ENCODE measurements at regions not wholly inside any gene's neighbourhood (a gene's known extent, or its start where the extent isn't known, plus 50 kb on each side); places are given as distances from the start of the nearest gene placed in this dataset.

GRCh38 chr2:236844711-236845110, 241.0 kb upstream of the COPS8 start:
- Histone ChIP-seq H3K36me3 (ENCODE audit: control insufficient read depth in 4 of 4, insufficient read depth in 4 of 4, low read length in 4 of 4) (no peaks in the 10 kb centered on the region), H3K9me3 (ENCODE audit: control insufficient read depth in 4 of 4, insufficient read depth in 3 of 4, low read length in 3 of 4) (peaks cover 0 to 3% (median 0%) of the 10 kb centered on the region in 4 donors), H3K27ac (ENCODE audit: low read depth in 1 of 2, low read length in 1 of 2) (no peak overlapping the region), H3K9ac (ENCODE audit: insufficient read depth in 1 of 2, low read length in 2 of 2) (no peak overlapping the region), H3K4me3 (no peak overlapping the region), H3K4me1 (ENCODE audit: control insufficient read depth in 5 of 5, insufficient read depth in 5 of 5, low read length in 5 of 5) (no peaks in the 10 kb centered on the region), H3K27me3 (ENCODE audit: control insufficient read depth in 3 of 3, insufficient read depth in 3 of 3, low read length in 2 of 3) (no peaks in the 10 kb centered on the region)
- 89 to 90% methylated on average over 3 of the region's 3 CpGs for WGBS, 2 donors
- ATAC-seq (ENCODE audit: insufficient read depth, low FRiP score) (no peak), DNase-seq (no peak)
- no peak for TF ChIP-seq CTCF (IDR thresholded peaks at IDR 0.05; ENCODE audit: control extremely low read depth, extremely low read depth)

- no peak for TF ChIP-seq CTCF (IDR thresholded peaks at IDR 0.05; ENCODE audit: control extremely low read depth, extremely low read depth)
- Histone ChIP-seq H3K4me3 (no peak overlapping the region), H3K9ac (ENCODE audit: insufficient read depth in 1 of 2, low read length in 2 of 2) (no peak overlapping the region), H3K4me1 (ENCODE audit: control insufficient read depth in 5 of 5, insufficient read depth in 5 of 5, low read length in 5 of 5) (no peaks in the 10 kb centered on the region), H3K27ac (ENCODE audit: low read depth in 1 of 2, low read length in 1 of 2) (no peak overlapping the region), H3K9me3 (ENCODE audit: control insufficient read depth in 4 of 4, insufficient read depth in 3 of 4, low read length in 3 of 4) (peaks cover 0 to 3% (median 0%) of the 10 kb centered on the region in 4 donors), H3K27me3 (ENCODE audit: control insufficient read depth in 3 of 3, insufficient read depth in 3 of 3, low read length in 2 of 3) (no peaks in the 10 kb centered on the region), H3K36me3 (ENCODE audit: control insufficient read depth in 4 of 4, insufficient read depth in 4 of 4, low read length in 4 of 4) (no peaks in the 10 kb centered on the region)
- ATAC-seq (ENCODE audit: insufficient read depth, low FRiP score) (no peak), DNase-seq (no peak)
- 87 to 91% methylated on average over 6 of the region's 6 CpGs for WGBS, 2 donors
Measured at GRCh38 chr2:236847023-236847422, 238.7 kb upstream of the COPS8 start.

DNA sequence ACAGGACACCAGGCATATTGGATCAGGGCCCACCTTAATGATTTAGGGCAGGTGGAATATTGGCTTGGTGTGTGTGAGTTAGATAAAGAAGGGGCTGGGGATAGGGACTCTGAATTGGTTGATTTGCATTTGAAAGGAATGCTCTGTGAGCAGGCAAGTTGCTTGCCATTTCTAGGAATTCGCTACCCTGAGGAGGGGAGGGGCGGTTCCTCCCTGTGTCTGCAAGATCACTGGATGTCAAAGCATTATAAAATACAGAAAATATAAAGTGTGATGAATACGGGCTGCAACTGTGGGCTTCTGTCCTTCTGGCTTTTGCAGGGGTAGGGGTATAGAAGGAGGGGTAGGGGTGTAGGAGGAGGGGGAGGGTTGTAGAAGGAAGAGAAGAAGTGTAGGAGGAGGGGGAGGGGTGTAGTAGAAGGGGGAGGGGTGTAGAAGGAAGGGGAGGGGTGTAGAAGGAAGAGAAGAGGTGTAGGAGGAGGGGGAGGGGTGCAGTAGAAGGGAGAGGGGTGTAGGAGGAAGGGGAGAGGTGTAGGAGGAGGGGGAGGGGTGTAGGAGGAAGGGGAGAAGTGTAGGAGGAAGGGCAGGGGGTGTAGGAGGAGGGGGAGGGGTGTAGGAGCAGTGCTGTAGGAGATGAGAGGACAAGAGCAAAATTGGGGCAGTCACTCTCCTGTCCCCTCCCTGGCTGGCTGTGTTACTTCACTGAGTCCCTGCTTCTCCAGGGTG, 238.0 kb upstream of the COPS8 start:
- H3K4me1 ChIP-seq (ENCODE audit: control insufficient read depth in 5 of 5, insufficient read depth in 5 of 5, low read length in 5 of 5) = peaks cover 0 to 5% (median 0%) of the 10 kb centered on the region in 5 donors
- WGBS, 2 donors = 85 to 88% methylated on average over 3 of the region's 3 CpGs
- ATAC-seq (ENCODE audit: insufficient read depth, low FRiP score) = no peak

More for the DNA sequence above, 238.0 kb upstream of the COPS8 start:
- no peak for DNase-seq
- no peaks in the 10 kb centered on the region for H3K36me3 ChIP-seq (ENCODE audit: control insufficient read depth in 4 of 4, insufficient read depth in 4 of 4, low read length in 4 of 4)
- H3K27ac ChIP-seq (ENCODE audit: low read depth in 1 of 2, low read length in 1 of 2) = no peak overlapping the region
- no peaks in the 10 kb centered on the region for H3K27me3 ChIP-seq (ENCODE audit: control insufficient read depth in 3 of 3, insufficient read depth in 3 of 3, low read length in 2 of 3)
- H3K9me3 ChIP-seq (ENCODE audit: control insufficient read depth in 4 of 4, insufficient read depth in 3 of 4, low read length in 3 of 4) = peaks cover 0 to 3% (median 0%) of the 10 kb centered on the region in 4 donors
- no peak overlapping the region for H3K9ac ChIP-seq (ENCODE audit: insufficient read depth in 1 of 2, low read length in 2 of 2)
- no peak overlapping the region for H3K4me3 ChIP-seq
- no peak for TF ChIP-seq CTCF (IDR thresholded peaks at IDR 0.05; ENCODE audit: control extremely low read depth, extremely low read depth)
